Neuron (in vitro differentiated cells): ENCODE measurements at regions not wholly inside any gene's neighbourhood (a gene's known extent, or its start where the extent isn't known, plus 50 kb on each side); places are given as distances from the start of the nearest gene placed in this dataset.

Experiments used
- H2AFZ ChIP-seq: one replicate; pipeline ENCODE4 v1.6.1; 2013; ENCODE audit warnings: low read depth, mild to moderate bottlenecking, inconsistent platforms, low read length, moderate library complexity
- H3K27me3 ChIP-seq: one replicate; pipeline ENCODE4 v1.6.1; 2013; ENCODE audit warnings: low read length; ENCODE audit not compliant: insufficient read depth
- H3K36me3 ChIP-seq: one replicate; pipeline ENCODE4 v1.6.1; 2013; ENCODE audit warnings: low read length; ENCODE audit not compliant: insufficient read depth
- H3K4me1 ChIP-seq: one replicate; pipeline ENCODE4 v1.6.1; 2013; ENCODE audit warnings: low read length; ENCODE audit not compliant: insufficient read depth
- H3K4me3 ChIP-seq: 2 replicates; pipeline ENCODE4 v1.5.1; 2013; ENCODE audit warnings: mild to moderate bottlenecking, low read length, moderate library complexity
- H3K9me3 ChIP-seq: one replicate; pipeline ENCODE4 v1.6.1; 2013; ENCODE audit warnings: low read length

DNA sequence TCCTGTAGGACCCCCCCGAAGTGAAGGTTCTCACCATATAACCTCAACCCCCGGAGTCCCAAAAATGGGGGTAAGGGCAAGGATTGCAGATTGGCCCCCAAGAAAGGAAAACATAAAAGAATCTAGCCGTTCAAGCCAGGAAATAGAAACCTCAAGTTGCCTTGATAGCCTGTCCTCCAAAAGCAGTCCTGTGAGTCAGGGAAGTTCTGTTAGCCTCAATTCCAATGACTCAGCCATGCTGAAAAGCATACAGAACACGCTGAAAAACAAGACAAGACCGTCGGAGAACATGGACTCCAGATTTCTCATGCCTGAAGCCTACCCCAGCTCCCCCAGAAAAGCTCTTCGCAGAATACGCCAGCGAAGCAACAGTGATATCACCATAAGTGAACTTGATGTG is 344.2 kb upstream of the RGS6 start:
- no peak overlapping the region for H2AFZ ChIP-seq
- H3K9me3 ChIP-seq: no peaks in the 10 kb centered on the region
- no peak overlapping the region for H3K4me3 ChIP-seq
- H3K36me3 ChIP-seq: no peaks in the 10 kb centered on the region
- no peaks in the 10 kb centered on the region for H3K27me3 ChIP-seq
- peaks cover 19% of the 10 kb centered on the region for H3K4me1 ChIP-seq

DNA sequence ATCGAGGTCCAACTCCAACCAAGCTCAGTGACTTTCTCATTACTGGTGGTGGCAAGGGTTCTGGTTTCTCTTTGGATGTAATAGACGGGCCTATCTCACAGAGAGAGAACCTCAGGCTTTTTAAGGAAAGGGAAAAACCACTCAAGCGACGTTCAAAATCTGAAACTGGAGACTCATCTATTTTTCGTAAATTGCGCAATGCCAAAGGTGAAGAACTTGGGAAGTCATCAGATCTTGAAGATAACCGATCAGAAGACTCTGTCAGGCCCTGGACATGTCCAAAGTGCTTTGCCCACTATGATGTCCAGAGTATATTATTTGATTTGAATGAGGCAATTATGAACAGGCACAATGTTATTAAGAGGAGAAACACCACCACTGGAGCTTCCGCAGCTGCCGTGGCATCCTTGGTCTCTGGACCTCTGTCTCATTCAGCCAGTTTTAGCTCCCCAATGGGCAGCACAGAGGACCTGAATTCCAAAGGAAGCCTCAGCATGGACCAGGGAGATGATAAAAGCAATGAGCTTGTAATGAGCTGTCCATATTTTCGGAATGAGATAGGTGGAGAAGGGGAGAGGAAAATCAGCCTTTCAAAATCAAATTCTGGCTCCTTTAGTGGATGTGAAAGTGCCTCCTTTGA is 343.5 kb upstream of the RGS6 start:
- H2AFZ ChIP-seq: no peak overlapping the region
- H3K4me3 ChIP-seq: no peak overlapping the region
- H3K9me3 ChIP-seq: no peaks in the 10 kb centered on the region
- no peaks in the 10 kb centered on the region for H3K36me3 ChIP-seq
- no peaks in the 10 kb centered on the region for H3K27me3 ChIP-seq
- H3K4me1 ChIP-seq: peaks cover 19% of the 10 kb centered on the region

GRCh38 chr14:71589609-71590008 is 342.6 kb upstream of the RGS6 start:
- no peaks in the 10 kb centered on the region for H3K36me3 ChIP-seq
- no peaks in the 10 kb centered on the region for H3K27me3 ChIP-seq
- H3K4me1 ChIP-seq: peaks cover 19% of the 10 kb centered on the region
- no peaks in the 10 kb centered on the region for H3K9me3 ChIP-seq
- no peak overlapping the region for H2AFZ ChIP-seq
- H3K4me3 ChIP-seq: no peak overlapping the region

DNA sequence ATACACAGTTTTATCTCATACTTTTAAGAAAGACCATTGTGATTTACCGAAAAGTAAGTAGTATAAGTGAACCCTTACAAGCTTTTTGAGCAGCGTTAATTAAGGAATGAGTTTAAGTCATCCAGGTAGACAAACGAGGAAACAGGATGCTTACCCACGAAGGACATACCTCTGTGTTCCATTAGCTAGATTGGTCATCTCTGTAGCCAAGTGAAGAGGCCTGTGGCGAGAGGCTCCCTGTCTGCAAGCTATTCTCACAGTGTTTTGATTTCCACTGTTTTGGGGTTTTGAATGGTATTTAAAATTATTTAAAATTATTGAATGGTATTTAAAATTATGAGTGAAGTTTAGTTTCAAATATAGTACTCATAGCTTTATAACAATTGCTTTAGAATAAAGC is 342.1 kb upstream of the RGS6 start:
- no peaks in the 10 kb centered on the region for H3K27me3 ChIP-seq
- H3K36me3 ChIP-seq: no peaks in the 10 kb centered on the region
- H3K4me3 ChIP-seq: no peak overlapping the region
- no peak overlapping the region for H2AFZ ChIP-seq
- H3K9me3 ChIP-seq: no peaks in the 10 kb centered on the region
- H3K4me1 ChIP-seq: peaks cover 19% of the 10 kb centered on the region

GRCh38 chr14:71591231-71591630 is 341.0 kb upstream of the RGS6 start:
- no peaks in the 10 kb centered on the region for H3K36me3 ChIP-seq
- no peaks in the 10 kb centered on the region for H3K27me3 ChIP-seq
- H3K4me3 ChIP-seq: no peak overlapping the region
- H3K9me3 ChIP-seq: no peaks in the 10 kb centered on the region
- H3K4me1 ChIP-seq: peaks cover 9% of the 10 kb centered on the region
- no peak overlapping the region for H2AFZ ChIP-seq

- no peak overlapping the region for H3K4me3 ChIP-seq
- H3K27me3 ChIP-seq: no peaks in the 10 kb centered on the region
- no peaks in the 10 kb centered on the region for H3K36me3 ChIP-seq
- H3K4me1 ChIP-seq: peaks cover 2% of the 10 kb centered on the region
- no peaks in the 10 kb centered on the region for H3K9me3 ChIP-seq
- H2AFZ ChIP-seq: no peak overlapping the region
Measured at GRCh38 chr14:71591929-71592328, 340.3 kb upstream of the RGS6 start.

- Histone ChIP-seq H3K36me3 (no peaks in the 10 kb centered on the region), H3K4me1 (no peaks in the 10 kb centered on the region), H3K27me3 (no peaks in the 10 kb centered on the region), H2AFZ (no peak overlapping the region), H3K9me3 (no peaks in the 10 kb centered on the region), H3K4me3 (no peak overlapping the region)
Measured at GRCh38 chr14:71592361-71592760, 339.9 kb upstream of the RGS6 start.

DNA sequence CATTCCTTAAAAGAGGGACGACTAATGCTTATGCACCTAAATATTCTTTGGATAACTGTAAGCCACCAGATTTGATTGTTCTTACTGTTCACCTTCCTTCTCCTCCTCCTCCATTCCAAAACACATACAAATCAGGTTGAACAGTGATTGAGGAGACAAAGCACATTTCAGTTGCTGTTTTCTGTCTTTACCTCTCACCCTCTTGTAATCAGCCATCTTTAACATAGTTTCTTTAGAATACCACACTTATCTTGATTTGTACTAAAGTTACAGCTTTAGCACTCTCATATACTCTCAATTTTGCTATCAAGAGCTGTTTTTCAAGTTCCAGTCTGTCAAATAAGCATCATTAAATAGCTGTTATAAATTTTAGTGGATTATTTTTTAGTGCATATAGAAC is 338.3 kb upstream of the RGS6 start:
- H3K27me3 ChIP-seq: no peaks in the 10 kb centered on the region
- no peaks in the 10 kb centered on the region for H3K4me1 ChIP-seq
- no peaks in the 10 kb centered on the region for H3K9me3 ChIP-seq
- no peak overlapping the region for H3K4me3 ChIP-seq
- H3K36me3 ChIP-seq: no peaks in the 10 kb centered on the region
- no peak overlapping the region for H2AFZ ChIP-seq

DNA sequence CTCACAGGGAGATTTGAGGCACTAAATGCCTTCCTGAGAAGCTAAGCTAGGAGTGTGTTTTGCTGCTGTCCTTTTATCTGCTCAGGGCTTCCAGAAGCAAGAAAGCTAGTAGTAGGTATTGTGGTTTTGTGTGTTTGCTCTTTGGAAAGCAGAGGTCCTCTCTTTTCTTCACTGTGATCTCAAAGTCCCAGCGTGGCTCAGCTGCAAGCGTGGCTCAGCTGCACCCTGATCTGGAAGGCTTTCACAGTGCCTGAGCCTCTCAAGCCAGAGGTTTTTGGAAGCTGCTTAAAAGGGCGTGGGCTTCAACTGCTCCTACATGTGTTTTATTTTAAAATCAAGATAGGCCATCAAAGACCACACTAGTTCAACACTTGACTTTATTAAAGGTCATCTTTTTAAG is 337.4 kb upstream of the RGS6 start:
- no peaks in the 10 kb centered on the region for H3K4me1 ChIP-seq
- H2AFZ ChIP-seq: no peak overlapping the region
- no peaks in the 10 kb centered on the region for H3K9me3 ChIP-seq
- no peaks in the 10 kb centered on the region for H3K36me3 ChIP-seq
- H3K4me3 ChIP-seq: no peak overlapping the region
- H3K27me3 ChIP-seq: no peaks in the 10 kb centered on the region

DNA sequence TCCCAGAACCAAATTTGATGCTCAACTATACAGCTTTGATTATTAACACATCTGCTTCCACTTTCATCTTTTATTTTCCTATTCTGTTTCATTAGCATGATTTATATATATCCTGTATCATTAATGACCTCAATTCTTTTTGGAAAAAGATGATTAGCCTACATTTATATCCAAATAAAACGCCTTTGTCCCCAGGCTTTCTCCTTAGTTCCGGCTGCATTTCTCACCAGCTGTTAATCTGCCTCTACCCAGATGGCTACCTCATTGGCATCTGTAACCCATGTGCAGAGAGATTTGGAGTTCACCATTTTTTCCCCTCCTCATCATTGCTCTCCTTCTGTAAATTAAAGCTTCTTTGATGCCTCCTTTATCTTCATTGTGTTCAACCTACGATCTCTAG is 336.8 kb upstream of the RGS6 start:
- Histone ChIP-seq H3K4me3 (no peak overlapping the region), H3K27me3 (no peaks in the 10 kb centered on the region), H3K9me3 (peaks cover 2% of the 10 kb centered on the region), H3K4me1 (no peaks in the 10 kb centered on the region), H2AFZ (no peak overlapping the region), H3K36me3 (no peaks in the 10 kb centered on the region)

DNA sequence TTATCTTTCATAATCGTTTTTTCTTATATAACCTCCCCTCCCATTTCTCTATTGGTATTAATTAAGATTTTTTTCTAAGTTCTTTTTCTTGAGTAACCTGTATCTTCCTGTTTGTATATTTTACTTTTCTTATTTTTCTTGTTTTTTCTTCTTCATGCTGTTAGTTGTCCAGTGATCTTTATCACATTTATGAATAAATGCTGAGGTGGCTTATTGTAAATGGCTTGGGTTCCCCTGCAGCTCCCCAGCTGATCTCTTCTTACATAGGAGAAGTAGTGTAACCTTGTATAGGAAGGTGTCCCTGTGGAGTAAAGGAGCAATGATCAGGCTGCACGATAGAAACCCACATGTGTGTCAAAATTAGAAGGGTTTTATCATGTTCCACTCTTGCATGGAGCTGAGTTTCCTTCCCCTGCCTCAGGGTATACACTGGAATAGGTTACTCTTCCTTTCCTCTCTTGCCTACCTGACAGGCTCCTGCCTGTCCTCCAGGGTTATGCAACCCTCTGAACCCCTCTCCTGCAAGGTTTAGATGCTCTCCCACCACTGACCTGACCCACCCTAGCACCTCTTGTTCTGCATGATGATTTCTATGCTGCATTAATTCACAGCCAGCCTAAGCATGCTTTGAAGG is 334.8 kb upstream of the RGS6 start:
- Histone ChIP-seq H3K27me3 (no peaks in the 10 kb centered on the region), H3K36me3 (no peaks in the 10 kb centered on the region), H3K4me1 (no peaks in the 10 kb centered on the region), H2AFZ (no peak overlapping the region), H3K4me3 (no peak overlapping the region), H3K9me3 (peaks cover 3% of the 10 kb centered on the region)

- H3K9me3 ChIP-seq: peaks cover 5% of the 10 kb centered on the region
- no peaks in the 10 kb centered on the region for H3K27me3 ChIP-seq
- H3K4me3 ChIP-seq: no peak overlapping the region
- H3K36me3 ChIP-seq: no peaks in the 10 kb centered on the region
- no peak overlapping the region for H2AFZ ChIP-seq
- no peaks in the 10 kb centered on the region for H3K4me1 ChIP-seq
Measured at GRCh38 chr14:71597955-71598660, 334.1 kb upstream of the RGS6 start.

DNA sequence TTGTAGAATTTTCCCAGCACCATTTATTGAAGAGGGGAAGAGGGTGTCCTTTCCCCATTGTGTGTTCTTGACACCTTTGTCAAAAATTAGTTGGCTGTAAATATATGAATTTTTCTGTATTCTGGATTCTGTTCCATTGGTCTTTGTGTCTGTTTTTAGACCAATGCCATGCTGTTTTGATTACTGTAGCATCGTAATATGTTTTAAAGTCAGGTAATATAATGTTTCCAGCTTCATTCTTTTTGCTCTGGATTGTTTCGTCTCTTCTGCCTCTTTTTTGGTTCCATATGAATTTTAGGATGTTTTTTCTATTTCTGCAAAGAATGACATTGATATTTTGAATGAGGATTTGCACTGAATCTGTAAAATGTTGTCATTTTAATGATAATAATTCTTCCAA is 331.9 kb upstream of the RGS6 start:
- no peak overlapping the region for H3K4me3 ChIP-seq
- no peaks in the 10 kb centered on the region for H3K4me1 ChIP-seq
- H2AFZ ChIP-seq: no peak overlapping the region
- no peaks in the 10 kb centered on the region for H3K27me3 ChIP-seq
- H3K36me3 ChIP-seq: no peaks in the 10 kb centered on the region
- peaks cover 5% of the 10 kb centered on the region for H3K9me3 ChIP-seq
